Chondrocyte (in vitro differentiated cells): ENCODE measurements at regions not wholly inside any gene's neighbourhood (a gene's known extent, or its start where the extent isn't known, plus 50 kb on each side); places are given as distances from the start of the nearest gene placed in this dataset.

Experiments used
- DNase-seq: peaks from one replicate; pipeline ENCODE4 v3.0.0; 2021; ENCODE audit warnings: mixed read lengths, low spot score
- H3K27ac Mint-ChIP-seq: one replicate; pipeline ENCODE4 v1.8.0; 2021; ENCODE audit warnings: mild to moderate bottlenecking, moderate library complexity, mixed read lengths; ENCODE audit not compliant: unreplicated experiment
- H3K27me3 Mint-ChIP-seq: 2 replicates; pipeline ENCODE4 v1.8.0; 2021; ENCODE audit warnings: low read depth, mixed read lengths
- H3K36me3 Mint-ChIP-seq: 2 replicates; pipeline ENCODE4 v1.8.0; 2021; ENCODE audit warnings: low read depth, mixed read lengths
- H3K4me1 Mint-ChIP-seq: 2 replicates; pipeline ENCODE4 v1.8.0; 2021; ENCODE audit warnings: low read depth, mild to moderate bottlenecking, mixed read lengths
- H3K4me3 Mint-ChIP-seq: one replicate; pipeline ENCODE4 v1.8.0; 2021; ENCODE audit warnings: mild to moderate bottlenecking, moderate library complexity, mixed read lengths; ENCODE audit not compliant: unreplicated experiment
- H3K9me3 Mint-ChIP-seq: 2 replicates; pipeline ENCODE4 v1.8.0; 2021; ENCODE audit warnings: low read depth, mixed read lengths
- CTCF ChIP-seq: fragments of 200-600 bp; sonication (generic); IDR thresholded peaks from 2 replicates; pipeline ENCODE4 v1.5.0; 2021; ENCODE audit warnings: antibody characterized with exemption, mild to moderate bottlenecking, moderate library complexity

- Mint-ChIP-seq H3K4me1 (no peaks in the 10 kb centered on the region), H3K27ac (no peak overlapping the region), H3K9me3 (peaks cover 29% of the 10 kb centered on the region), H3K27me3 (no peaks in the 10 kb centered on the region), H3K36me3 (no peaks in the 10 kb centered on the region), H3K4me3 (no peak overlapping the region)
- no peak for DNase-seq
- no peak for TF ChIP-seq CTCF
These were observed 584.1 kb downstream of the AJAP1 start for GRCh38 chr1:5238351-5239130.

- Mint-ChIP-seq H3K36me3 (no peaks in the 10 kb centered on the region), H3K27ac (no peak overlapping the region), H3K4me1 (no peaks in the 10 kb centered on the region), H3K9me3 (peaks cover 31% of the 10 kb centered on the region), H3K27me3 (no peaks in the 10 kb centered on the region), H3K4me3 (no peak overlapping the region)
- DNase-seq: no peak
- TF ChIP-seq CTCF: no peak
These were observed 581.0 kb downstream of the AJAP1 start for GRCh38 chr1:5235355-5235899.

- no peak overlapping the region for H3K27ac Mint-ChIP-seq
- no peak overlapping the region for H3K4me3 Mint-ChIP-seq
- H3K4me1 Mint-ChIP-seq: no peaks in the 10 kb centered on the region
- H3K27me3 Mint-ChIP-seq: no peaks in the 10 kb centered on the region
- H3K36me3 Mint-ChIP-seq: no peaks in the 10 kb centered on the region
- peaks cover 21% of the 10 kb centered on the region for H3K9me3 Mint-ChIP-seq
- DNase-seq: no peak
- no peak for TF ChIP-seq CTCF
These were observed 578.1 kb downstream of the AJAP1 start for GRCh38 chr1:5232537-5232936.

GRCh38 chr1:5231541-5232315 is 577.3 kb downstream of the AJAP1 start:
- no peak for TF ChIP-seq CTCF
- Mint-ChIP-seq H3K27me3 (no peaks in the 10 kb centered on the region), H3K4me3 (no peak overlapping the region), H3K27ac (no peak overlapping the region), H3K4me1 (no peaks in the 10 kb centered on the region), H3K36me3 (no peaks in the 10 kb centered on the region), H3K9me3 (peaks cover 21% of the 10 kb centered on the region)
- DNase-seq: no peak

GRCh38 chr1:5227114-5227513 is 572.7 kb downstream of the AJAP1 start:
- Mint-ChIP-seq H3K9me3 (peaks cover 10% of the 10 kb centered on the region), H3K4me1 (no peaks in the 10 kb centered on the region), H3K4me3 (no peak overlapping the region), H3K27me3 (no peaks in the 10 kb centered on the region), H3K27ac (no peak overlapping the region), H3K36me3 (no peaks in the 10 kb centered on the region)
- TF ChIP-seq CTCF: no peak
- no peak for DNase-seq
